NCI-H2227 treated with DMSO at 0.1 percent for 48 hours (cell line): ENCODE measurements at regions not wholly inside any gene's neighbourhood (a gene's known extent, or its start where the extent isn't known, plus 50 kb on each side); places are given as distances from the start of the nearest gene placed in this dataset.

Source experiments
- DNase-seq: peaks from one replicate; lab custom pipeline; 2025; lab: John Stamatoyannopoulos, UW

- DNase-seq = no peak
Observed at GRCh38 chr6:138577151-138577915, 78.0 kb upstream of the NHSL1 start.

GRCh38 chr6:138580040-138580439 is 80.7 kb upstream of the NHSL1 start:
- DNase-seq = no peak

- DNase-seq = no peak
Observed at GRCh38 chr6:138580801-138581200, 81.5 kb upstream of the NHSL1 start.

GRCh38 chr6:138582573-138582972 is 83.3 kb upstream of the NHSL1 start:
- no peak for DNase-seq

GRCh38 chr6:138586638-138587037 is 87.3 kb upstream of the NHSL1 start:
- no peak for DNase-seq

- peak; percentile 54 for DNase-seq
Observed at GRCh38 chr6:138588805-138589434, 89.6 kb upstream of the NHSL1 start.

GRCh38 chr6:138590796-138591709 is 91.8 kb upstream of the NHSL1 start:
- DNase-seq = peak; percentile 19

- DNase-seq = no peak
Observed at GRCh38 chr6:138592749-138593123, 93.4 kb upstream of the NHSL1 start.

GRCh38 chr6:138593124-138593877 is 94.0 kb upstream of the NHSL1 start:
- DNase-seq = no peak

- no peak for DNase-seq
Observed at GRCh38 chr6:138593909-138594757, 94.8 kb upstream of the NHSL1 start.

- DNase-seq = no peak
Observed at GRCh38 chr6:138594758-138595140, 95.5 kb upstream of the NHSL1 start.

GRCh38 chr6:138596126-138596525 is 96.8 kb upstream of the NHSL1 start:
- no peak for DNase-seq

- DNase-seq = no peak
Observed at GRCh38 chr6:138596591-138596990, 97.3 kb upstream of the NHSL1 start.

- DNase-seq = no peak
Observed at GRCh38 chr6:138597336-138597735, 98.0 kb upstream of the NHSL1 start.

- DNase-seq = no peak
Observed at GRCh38 chr6:138598562-138599173, 99.4 kb upstream of the NHSL1 start.

GRCh38 chr6:138600261-138600660 is 101.0 kb upstream of the NHSL1 start:
- DNase-seq = no peak

GRCh38 chr6:138600726-138601125 is 101.4 kb upstream of the NHSL1 start:
- DNase-seq = no peak

- no peak for DNase-seq
Observed at GRCh38 chr6:138601128-138601527, 101.8 kb upstream of the NHSL1 start.

- DNase-seq = no peak
Observed at GRCh38 chr6:138605958-138606357, 106.7 kb upstream of the NHSL1 start.
